SK-N-MC (cell line): ENCODE measurements at regions not wholly inside any gene's neighbourhood (a gene's known extent, or its start where the extent isn't known, plus 50 kb on each side); places are given as distances from the start of the nearest gene placed in this dataset.
"Not testable (repeated sequence)": the region's sequence is repeated elsewhere in the genome, so short reads cannot be mapped to it uniquely, and the experiment has no call there.

Experiments
- EZH2 ChIP-seq: fragments of 200-600 bp; sonication (generic); IDR thresholded peaks from one replicate; pipeline ENCODE4 v1.6.1; 2017; ENCODE audit warnings: antibody characterized with exemption
- FOXP2 ChIP-seq: optimal IDR thresholded peaks from 2 replicates; pipeline ENCODE3; 2011; ENCODE audit warnings: mild to moderate bottlenecking, moderate library complexity; ENCODE audit not compliant: insufficient read depth; ENCODE audit errors: extremely low read length, control extremely low read depth
- POLR2AphosphoS5 ChIP-seq: IDR thresholded peaks from 2 replicates; pipeline ENCODE4 v1.6.1; 2012; ENCODE audit warnings: mild to moderate bottlenecking, low read depth, low read length, borderline replicate concordance

DNA sequence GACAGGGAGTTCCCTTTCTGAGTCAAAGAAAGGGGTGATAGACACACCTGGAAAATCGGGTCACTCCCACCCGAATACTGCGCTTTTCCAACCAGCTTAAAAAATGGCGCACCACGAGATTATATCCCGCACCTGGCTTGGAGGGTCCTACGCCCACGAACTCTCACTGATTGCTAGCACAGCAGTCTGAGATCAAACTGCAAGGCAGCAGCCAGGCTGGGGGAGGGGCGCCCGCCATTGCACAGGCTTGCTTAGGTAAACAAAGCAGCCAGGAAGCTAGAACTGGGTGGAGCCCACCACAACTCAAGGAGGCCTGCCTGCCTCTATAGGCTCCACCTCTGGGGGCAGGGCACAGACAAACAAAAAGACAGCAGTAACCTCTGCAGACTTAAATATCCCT lies 132.3 kb upstream of the ISL1 start:
- not testable (repeated sequence) for TF ChIP-seq POLR2AphosphoS5, EZH2, FOXP2
